Parathyroid adenoma (tissue), 2 donors: ENCODE measurements at regions not wholly inside any gene's neighbourhood (a gene's known extent, or its start where the extent isn't known, plus 50 kb on each side); places are given as distances from the start of the nearest gene placed in this dataset.
"Not testable (repeated sequence)": the region's sequence is repeated elsewhere in the genome, so short reads cannot be mapped to it uniquely, and the experiment has no call there.

ENCODE experiments used
- H2AFZ ChIP-seq: fragments of 300-600 bp; sonication (generic); one replicate; pipeline ENCODE4 v1.7.0; 2017; ENCODE audit warnings: antibody characterized with exemption, mild to moderate bottlenecking
- H3K27ac ChIP-seq: fragments of 300-600 bp; sonication (generic); one replicate; pipeline ENCODE4 v1.7.0; 2017
- H3K27me3 ChIP-seq: fragments of 300-600 bp; sonication (generic); one replicate; pipeline ENCODE4 v1.7.0; 2017; ENCODE audit warnings: low read length; ENCODE audit not compliant: control insufficient read depth, insufficient read depth
- H3K36me3 ChIP-seq: fragments of 300-600 bp; sonication (generic); one replicate; pipeline ENCODE4 v1.7.0; 2017; ENCODE audit warnings: low read length; ENCODE audit not compliant: control insufficient read depth, insufficient read depth
- H3K4me1 ChIP-seq: fragments of 300-600 bp; sonication (generic); one replicate; pipeline ENCODE4 v1.7.0; 2017; ENCODE audit warnings: control low read depth
- H3K4me2 ChIP-seq: fragments of 300-600 bp; sonication (generic); one replicate; pipeline ENCODE4 v1.7.0; 2017; ENCODE audit warnings: low read length
- H3K4me3 ChIP-seq: fragments of 300-600 bp; sonication (generic); one replicate; pipeline ENCODE4 v1.7.0; 2017; ENCODE audit warnings: low read depth, low read length
- H3K79me2 ChIP-seq: fragments of 300-600 bp; sonication (generic); one replicate; pipeline ENCODE4 v1.7.0; 2017; ENCODE audit warnings: control low read depth
- H3K9ac ChIP-seq: fragments of 300-600 bp; sonication (generic); one replicate; pipeline ENCODE4 v1.7.0; 2017; ENCODE audit warnings: mild to moderate bottlenecking
- H3K9me3 ChIP-seq: fragments of 300-600 bp; sonication (generic); one replicate; pipeline ENCODE4 v1.7.0; 2017; ENCODE audit warnings: low read length; ENCODE audit not compliant: control insufficient read depth
- TF ChIP-seq, protein P1 (sequence below): fragments of 300-600 bp; sonication (generic); IDR thresholded peaks from one replicate; pipeline ENCODE4 v1.7.0; 2017; ENCODE audit warnings: antibody characterized with exemption, mild to moderate bottlenecking
- donor health status: primary hyperparathyroidism.

GRCh38 chr4:57981123-57981522, 870.9 kb upstream of the IGFBP7 start:
- Histone ChIP-seq H3K27ac (no peak overlapping the region), H3K4me1 (no peaks in the 10 kb centered on the region), H3K27me3 (no peaks in the 10 kb centered on the region), H3K4me3 (no peak overlapping the region), H3K4me2 (no peak overlapping the region), H3K79me2 (no peaks in the 10 kb centered on the region), H3K9ac (no peak overlapping the region), H3K9me3 (no peaks in the 10 kb centered on the region), H2AFZ (no peak overlapping the region), H3K36me3 (no peaks in the 10 kb centered on the region)
- TF ChIP-seq, protein P1, sequence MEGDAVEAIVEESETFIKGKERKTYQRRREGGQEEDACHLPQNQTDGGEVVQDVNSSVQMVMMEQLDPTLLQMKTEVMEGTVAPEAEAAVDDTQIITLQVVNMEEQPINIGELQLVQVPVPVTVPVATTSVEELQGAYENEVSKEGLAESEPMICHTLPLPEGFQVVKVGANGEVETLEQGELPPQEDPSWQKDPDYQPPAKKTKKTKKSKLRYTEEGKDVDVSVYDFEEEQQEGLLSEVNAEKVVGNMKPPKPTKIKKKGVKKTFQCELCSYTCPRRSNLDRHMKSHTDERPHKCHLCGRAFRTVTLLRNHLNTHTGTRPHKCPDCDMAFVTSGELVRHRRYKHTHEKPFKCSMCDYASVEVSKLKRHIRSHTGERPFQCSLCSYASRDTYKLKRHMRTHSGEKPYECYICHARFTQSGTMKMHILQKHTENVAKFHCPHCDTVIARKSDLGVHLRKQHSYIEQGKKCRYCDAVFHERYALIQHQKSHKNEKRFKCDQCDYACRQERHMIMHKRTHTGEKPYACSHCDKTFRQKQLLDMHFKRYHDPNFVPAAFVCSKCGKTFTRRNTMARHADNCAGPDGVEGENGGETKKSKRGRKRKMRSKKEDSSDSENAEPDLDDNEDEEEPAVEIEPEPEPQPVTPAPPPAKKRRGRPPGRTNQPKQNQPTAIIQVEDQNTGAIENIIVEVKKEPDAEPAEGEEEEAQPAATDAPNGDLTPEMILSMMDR, result no peak

GRCh38 chr4:57974821-57975220, 864.6 kb upstream of the IGFBP7 start:
- Histone ChIP-seq H3K4me3 (no peak overlapping the region), H3K79me2 (no peaks in the 10 kb centered on the region), H3K27ac (no peak overlapping the region), H3K27me3 (no peaks in the 10 kb centered on the region), H3K36me3 (no peaks in the 10 kb centered on the region), H3K4me2 (no peak overlapping the region), H2AFZ (no peak overlapping the region), H3K9me3 (no peaks in the 10 kb centered on the region), H3K9ac (no peak overlapping the region), H3K4me1 (no peaks in the 10 kb centered on the region)
- TF ChIP-seq, protein P1, result no peak

GRCh38 chr4:57973819-57974218, 863.6 kb upstream of the IGFBP7 start:
- Histone ChIP-seq H3K4me1 (no peaks in the 10 kb centered on the region), H3K4me2 (no peak overlapping the region), H2AFZ (no peak overlapping the region), H3K79me2 (no peaks in the 10 kb centered on the region), H3K27ac (no peak overlapping the region), H3K4me3 (no peak overlapping the region), H3K9ac (no peak overlapping the region), H3K9me3 (no peaks in the 10 kb centered on the region), H3K36me3 (no peaks in the 10 kb centered on the region), H3K27me3 (no peaks in the 10 kb centered on the region)
- TF ChIP-seq, protein P1, result no peak

DNA sequence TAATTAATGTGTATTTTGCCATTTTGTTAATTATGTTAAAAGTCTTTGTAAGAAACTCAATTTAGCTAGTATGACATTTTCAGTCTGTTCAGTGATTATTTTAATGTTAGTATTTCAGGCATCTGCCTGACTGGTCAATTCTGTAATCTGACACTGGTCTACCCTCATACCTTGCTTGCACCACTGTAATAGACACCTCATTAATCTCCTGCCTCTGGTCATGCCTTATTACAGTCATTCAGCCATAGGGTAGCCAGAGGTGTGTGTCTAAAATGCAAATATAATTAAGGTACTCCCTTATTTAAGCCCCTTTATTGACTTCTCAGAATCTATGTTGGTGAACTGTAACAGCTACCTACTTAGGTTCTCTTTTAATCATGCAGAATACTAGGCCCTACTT, 861.1 kb upstream of the IGFBP7 start:
- H3K4me2 ChIP-seq, result no peak overlapping the region
- no peaks in the 10 kb centered on the region for H3K4me1 ChIP-seq
- no peaks in the 10 kb centered on the region for H3K36me3 ChIP-seq
- no peak overlapping the region for H2AFZ ChIP-seq
- no peak overlapping the region for H3K4me3 ChIP-seq
- TF ChIP-seq, protein P1, result no peak
- H3K79me2 ChIP-seq, result no peaks in the 10 kb centered on the region
- no peaks in the 10 kb centered on the region for H3K27me3 ChIP-seq
- H3K9me3 ChIP-seq, result no peaks in the 10 kb centered on the region
- H3K27ac ChIP-seq, result no peak overlapping the region
- no peak overlapping the region for H3K9ac ChIP-seq

- Histone ChIP-seq H3K4me2 (no peak overlapping the region), H2AFZ (no peak overlapping the region), H3K4me3 (no peak overlapping the region), H3K4me1 (no peaks in the 10 kb centered on the region), H3K9me3 (no peaks in the 10 kb centered on the region), H3K27ac (no peak overlapping the region), H3K79me2 (no peaks in the 10 kb centered on the region), H3K9ac (no peak overlapping the region), H3K27me3 (no peaks in the 10 kb centered on the region), H3K36me3 (no peaks in the 10 kb centered on the region)
- TF ChIP-seq, protein P1, result no peak
Measured at GRCh38 chr4:57966987-57967760, 857.0 kb upstream of the IGFBP7 start.

- not testable (repeated sequence) for H2AFZ ChIP-seq, H3K4me3 ChIP-seq, H3K4me1 ChIP-seq, H3K9ac ChIP-seq, H3K4me2 ChIP-seq, H3K36me3 ChIP-seq, H3K27me3 ChIP-seq, H3K79me2 ChIP-seq, H3K9me3 ChIP-seq, H3K27ac ChIP-seq
Measured at GRCh38 chr4:57965431-57965830, 855.2 kb upstream of the IGFBP7 start.
